ENCODE measurements at regions not wholly inside any gene's neighbourhood (a gene's known extent, or its start where the extent isn't known, plus 50 kb on each side); places are given as distances from the start of the nearest gene placed in this dataset.

GRCh38 chr4:26071688-26072087 is 157.7 kb downstream of the SMIM20 start:
- TF ChIP-seq CTCF (conservative IDR thresholded peaks at IDR 0.05) = no peak
- no peak for TF ChIP-seq EZH2 (IDR thresholded peaks at IDR 0.05; ENCODE audit: low read depth)

Measured in PC-9 (cell line).